Natural killer cell (primary cell): ENCODE measurements at regions not wholly inside any gene's neighbourhood (a gene's known extent, or its start where the extent isn't known, plus 50 kb on each side); places are given as distances from the start of the nearest gene placed in this dataset.

Experiments
- ATAC-seq, 3 donors: fragments of 150-1000 bp in 2 of 3; fragments of 200-7000 bp in 1 of 3; cut with Tn5 transposase; 1 replicate in 1 of 3; 2 replicates in 2 of 3; pipeline ENCODE4 v1.10.0; 2021; ENCODE audit warnings: mild to moderate bottlenecking in 2 of 3, moderate library complexity in 2 of 3
- DNase-seq, 2 donors: peaks; one replicate each; pipeline versions ENCODE4 v3.0.0 to v3.0.0-alpha.2; 2013 to 2021; ENCODE audit warnings: mixed read lengths in 1 of 2
- H3K27ac ChIP-seq: one replicate; pipeline ENCODE4 v1.5.1; 2013; ENCODE audit warnings: mild to moderate bottlenecking, low read length
- H3K27me3 ChIP-seq: one replicate; pipeline ENCODE4 v1.6.1; 2013; ENCODE audit warnings: low read length; ENCODE audit not compliant: control insufficient read depth, insufficient read depth
- H3K36me3 ChIP-seq: one replicate; pipeline ENCODE4 v1.6.1; 2013; ENCODE audit warnings: low read length; ENCODE audit not compliant: control insufficient read depth, insufficient read depth
- H3K4me1 ChIP-seq: one replicate; pipeline ENCODE4 v1.6.1; 2013; ENCODE audit warnings: low read length; ENCODE audit not compliant: control insufficient read depth, insufficient read depth
- H3K4me3 ChIP-seq: one replicate; pipeline ENCODE4 v1.5.1; 2013; ENCODE audit warnings: low read length
- H3K9me3 ChIP-seq: one replicate; pipeline ENCODE4 v1.6.1; 2013; ENCODE audit warnings: low read length; ENCODE audit not compliant: control insufficient read depth, insufficient read depth
- H3K27ac Mint-ChIP-seq, 2 donors: one replicate each; pipeline ENCODE4 v1.8.0; 2022; ENCODE audit warnings: mild to moderate bottlenecking in 2 of 2, mixed read lengths in 2 of 2, moderate library complexity in 1 of 2
- H3K27me3 Mint-ChIP-seq, 2 donors: one replicate each; pipeline ENCODE4 v1.8.0; 2022; ENCODE audit warnings: low read depth in 2 of 2, mixed read lengths in 2 of 2
- H3K36me3 Mint-ChIP-seq: one replicate; pipeline ENCODE4 v1.8.0; 2022; ENCODE audit warnings: mixed read lengths
- H3K4me1 Mint-ChIP-seq, 2 donors: one replicate each; pipeline ENCODE4 v1.8.0; 2022; ENCODE audit warnings: mixed read lengths in 2 of 2
- H3K4me3 Mint-ChIP-seq: one replicate; pipeline ENCODE4 v1.8.0; 2022; ENCODE audit warnings: mild to moderate bottlenecking, moderate library complexity, mixed read lengths
- H3K9me3 Mint-ChIP-seq, 2 donors: one replicate each; pipeline ENCODE4 v1.8.0; 2022; ENCODE audit warnings: mixed read lengths in 2 of 2
- CTCF ChIP-seq: fragments of 200-600 bp; IDR thresholded peaks from one replicate; pipeline ENCODE4 v1.8.0; 2022; ENCODE audit warnings: antibody characterized with exemption
- WGBS: methylation state at CpG from one replicate; pipeline ENCODE4 v1.1.7; 2013; ENCODE audit warnings: missing lambda C conversion rate; ENCODE audit not compliant: insufficient coverage; 5-methylcytosine and 5-hydroxymethylcytosine counted together
- intact Hi-C: fragments of 100-400 bp; cut with micrococcal nuclease; formaldehyde crosslinking; loops from one replicate; pipeline ENCODE4 v1.14.2; 2022

- no peaks in the 10 kb centered on the region for H3K9me3 ChIP-seq
- ATAC-seq (no peak), DNase-seq (no peak)
- 95% methylated on average over 3 of the region's 4 CpGs for WGBS
- Mint-ChIP-seq H3K9me3 (no peaks in the 10 kb centered on the region), H3K27me3 (peaks cover 7 to 13% of the 10 kb centered on the region in 2 donors), H3K27ac (no peak overlapping the region), H3K36me3 (no peaks in the 10 kb centered on the region), H3K4me1 (no peaks in the 10 kb centered on the region), H3K4me3 (no peak overlapping the region)
- no peak overlapping the region for H3K4me3 ChIP-seq
- no peaks in the 10 kb centered on the region for H3K27me3 ChIP-seq
- TF ChIP-seq CTCF = no peak
- no peak overlapping the region for H3K27ac ChIP-seq
- no peaks in the 10 kb centered on the region for H3K4me1 ChIP-seq
- intact Hi-C loops = no loop called here
- no peaks in the 10 kb centered on the region for H3K36me3 ChIP-seq
These were observed 55.0 kb upstream of the TGM3 start for GRCh38 chr20:2240835-2241234.

GRCh38 chr20:2242678-2243077 lies 53.1 kb upstream of the TGM3 start:
- Histone ChIP-seq H3K4me3 (no peak overlapping the region), H3K36me3 (no peaks in the 10 kb centered on the region), H3K4me1 (no peaks in the 10 kb centered on the region), H3K27me3 (no peaks in the 10 kb centered on the region), H3K27ac (no peak overlapping the region), H3K9me3 (no peaks in the 10 kb centered on the region)
- H3K27ac Mint-ChIP-seq = no peak overlapping the region
- intact Hi-C loops = no loop called here
- no peaks in the 10 kb centered on the region for H3K36me3 Mint-ChIP-seq
- 83% methylated on average over 1 of the region's 2 CpGs for whole genome bisulfite sequencing
- no peaks in the 10 kb centered on the region for H3K4me1 Mint-ChIP-seq
- H3K4me3 Mint-ChIP-seq = no peak overlapping the region
- TF ChIP-seq CTCF = no peak
- H3K27me3 Mint-ChIP-seq = peaks cover 10 to 14% of the 10 kb centered on the region in 2 donors
- no peaks in the 10 kb centered on the region for H3K9me3 Mint-ChIP-seq
- ATAC-seq (no peak), DNase-seq (no peak)

GRCh38 chr20:2244523-2244922 lies 51.3 kb upstream of the TGM3 start:
- H3K27ac Mint-ChIP-seq = no peak overlapping the region
- WGBS = 77% methylated on average over 4 of the region's 4 CpGs

More at GRCh38 chr20:2244523-2244922, 51.3 kb upstream of the TGM3 start:
- Histone ChIP-seq H3K9me3 (no peaks in the 10 kb centered on the region), H3K27me3 (no peaks in the 10 kb centered on the region), H3K27ac (no peak overlapping the region), H3K36me3 (no peaks in the 10 kb centered on the region), H3K4me3 (no peak overlapping the region), H3K4me1 (no peaks in the 10 kb centered on the region)
- H3K9me3 Mint-ChIP-seq = no peaks in the 10 kb centered on the region
- DNase-seq (no peak), ATAC-seq (no peak)
- no peaks in the 10 kb centered on the region for H3K36me3 Mint-ChIP-seq
- H3K27me3 Mint-ChIP-seq = peaks cover 14 to 30% of the 10 kb centered on the region in 2 donors
- H3K4me3 Mint-ChIP-seq = no peak overlapping the region
- TF ChIP-seq CTCF = no peak
- intact Hi-C loops = no loop called here
- no peaks in the 10 kb centered on the region for H3K4me1 Mint-ChIP-seq
